Liver (tissue), 7 donors: ENCODE measurements at regions not wholly inside any gene's neighbourhood (a gene's known extent, or its start where the extent isn't known, plus 50 kb on each side); places are given as distances from the start of the nearest gene placed in this dataset.
A peak's percentile ranks its signal among the peaks of the same experiment; 100 is the strongest.
"Not testable (repeated sequence)": the region's sequence is repeated elsewhere in the genome, so short reads cannot be mapped to it uniquely, and the experiment has no call there.

ENCODE experiments used
- DNase-seq: peaks from one replicate; pipeline ENCODE4 v3.0.0-alpha.2; 2017; ENCODE audit warnings: low spot score
- H3K27ac ChIP-seq, 2 donors: one replicate each; pipeline ENCODE4 v1.7.0; 2013; ENCODE audit warnings: inconsistent platforms in 2 of 2, low read length in 2 of 2, control low read depth in 1 of 2, low read depth in 1 of 2, mild to moderate bottlenecking in 1 of 2
- H3K27me3 ChIP-seq, 4 donors: one replicate each; pipeline versions ENCODE4 v1.6.1 to v1.7.0; 2013; ENCODE audit warnings: low read length in 3 of 4, inconsistent platforms in 1 of 4, mild to moderate bottlenecking in 1 of 4, moderate library complexity in 1 of 4; ENCODE audit not compliant: control insufficient read depth in 4 of 4, insufficient read depth in 4 of 4
- H3K36me3 ChIP-seq, 4 donors: one replicate each; pipeline versions ENCODE4 v1.6.1 to v1.7.0; 2013; ENCODE audit warnings: low read length in 3 of 4, mild to moderate bottlenecking in 3 of 4, low read depth in 1 of 4, moderate library complexity in 1 of 4; ENCODE audit not compliant: control insufficient read depth in 4 of 4, insufficient read depth in 3 of 4
- H3K4me1 ChIP-seq, 4 donors: one replicate each; pipeline versions ENCODE4 v1.6.1 to v1.7.0; 2013; ENCODE audit warnings: low read length in 3 of 4, mild to moderate bottlenecking in 3 of 4, moderate library complexity in 1 of 4; ENCODE audit not compliant: control insufficient read depth in 4 of 4, insufficient read depth in 4 of 4
- H3K4me3 ChIP-seq, 3 donors: one replicate each; pipeline versions ENCODE4 v1.6.1 to v1.7.0; 2013; ENCODE audit warnings: low read length in 3 of 3, control low read depth in 1 of 3, low read depth in 1 of 3, mild to moderate bottlenecking in 1 of 3
- H3K9ac ChIP-seq, 2 donors: one replicate each; pipeline ENCODE4 v1.7.0; 2013; ENCODE audit warnings: low read length in 2 of 2, mild to moderate bottlenecking in 2 of 2, moderate library complexity in 2 of 2, control low read depth in 1 of 2, low read depth in 1 of 2
- H3K9me3 ChIP-seq, 4 donors: one replicate each; pipeline versions ENCODE4 v1.6.1 to v1.7.0; 2013; ENCODE audit warnings: low read length in 3 of 4; ENCODE audit not compliant: control insufficient read depth in 4 of 4
- HNF4A ChIP-seq, 2 donors: conservative IDR thresholded peaks; 2 replicates each; pipeline ENCODE4 v1.6.1; 2016; ENCODE audit warnings: antibody characterized with exemption in 2 of 2, mild to moderate bottlenecking in 2 of 2
- NR2F2 ChIP-seq: IDR thresholded peaks from 2 replicates; pipeline ENCODE4 v1.6.1; 2016; ENCODE audit warnings: antibody characterized with exemption
- RXRA ChIP-seq, 2 donors: IDR thresholded peaks; 2 replicates each; pipeline ENCODE4 v1.6.1; 2017 to 2018; ENCODE audit warnings: antibody characterized with exemption in 2 of 2, mild to moderate bottlenecking in 1 of 2
- WGBS: extraction: QIAGEN DNeasy Blood & Tissue Kit; methylation state at CpG from one replicate; pipeline ENCODE4 v1.1.7; 2013; 5-methylcytosine and 5-hydroxymethylcytosine counted together
- donor health status: healthy.
- donor health status: healthy.
- donor health status: healthy.
- donor health status: healthy.

DNA sequence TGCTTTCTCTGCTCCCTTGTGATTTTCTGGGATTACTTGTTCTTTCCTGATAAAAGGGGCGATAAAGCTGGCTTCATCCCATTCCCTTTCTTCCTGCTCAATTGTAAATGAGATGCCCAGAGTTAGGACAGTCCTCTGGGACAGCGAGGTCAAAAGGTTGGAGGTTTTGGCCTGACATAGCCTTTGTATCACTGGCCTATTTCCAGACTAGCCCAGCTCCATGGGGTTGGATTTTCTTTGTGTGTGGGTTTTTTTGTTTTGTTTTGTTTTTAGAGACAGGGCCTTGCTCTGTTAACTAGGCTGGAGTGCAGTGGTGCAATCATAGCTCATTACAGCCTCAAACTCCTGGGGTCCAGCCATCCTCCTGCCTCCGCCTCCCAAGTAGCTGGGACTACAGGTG is 57.8 kb downstream of the NPIPB11 start:
- 59% methylated on average over 3 of the region's 3 CpGs for WGBS
- not testable (repeated sequence) for H3K4me1 ChIP-seq, H3K27me3 ChIP-seq, H3K4me3 ChIP-seq, H3K36me3 ChIP-seq, H3K9ac ChIP-seq, H3K9me3 ChIP-seq, H3K27ac ChIP-seq, DNase-seq
- peak; percentile 34 for TF ChIP-seq NR2F2
- TF ChIP-seq RXRA (IDR thresholded peaks at IDR 0.05), result peak; percentile 37 to 51
- peak in 1 of 2 donors; percentile 7 for TF ChIP-seq HNF4A (conservative IDR thresholded peaks at IDR 0.05)

DNA sequence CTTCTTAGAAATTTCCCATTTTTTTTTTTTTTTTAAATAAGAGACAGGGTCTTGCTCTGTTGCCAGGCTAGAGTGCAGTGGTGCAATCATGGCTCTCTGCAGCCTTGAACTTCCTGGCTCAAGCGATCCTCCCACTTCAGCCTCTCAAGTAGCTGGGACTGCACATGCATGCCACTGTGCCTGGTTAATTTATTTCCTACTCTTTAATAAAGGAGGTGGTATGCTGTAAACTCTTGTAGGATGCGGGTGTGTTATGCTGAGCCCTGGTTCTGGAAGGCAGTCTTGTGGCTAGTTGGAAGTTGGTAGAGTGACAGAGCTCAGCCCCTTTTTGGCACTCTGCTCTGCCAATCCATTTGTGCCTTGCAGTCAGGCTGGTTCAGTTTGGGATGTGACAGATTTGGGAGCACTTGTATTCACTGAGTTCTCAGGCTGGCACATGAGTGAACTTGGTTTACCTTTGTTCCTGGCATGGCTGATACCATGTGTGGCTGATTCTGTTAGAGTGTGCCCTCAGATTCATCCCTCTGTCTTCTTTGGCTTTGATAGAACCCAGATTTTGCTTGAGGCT is 58.3 kb downstream of the NPIPB11 start:
- not testable (repeated sequence) for H3K9me3 ChIP-seq, DNase-seq, H3K36me3 ChIP-seq, H3K27ac ChIP-seq, H3K4me3 ChIP-seq, H3K27me3 ChIP-seq, H3K4me1 ChIP-seq, H3K9ac ChIP-seq
- WGBS, result 96% methylated on average over 1 of the region's 2 CpGs

DNA sequence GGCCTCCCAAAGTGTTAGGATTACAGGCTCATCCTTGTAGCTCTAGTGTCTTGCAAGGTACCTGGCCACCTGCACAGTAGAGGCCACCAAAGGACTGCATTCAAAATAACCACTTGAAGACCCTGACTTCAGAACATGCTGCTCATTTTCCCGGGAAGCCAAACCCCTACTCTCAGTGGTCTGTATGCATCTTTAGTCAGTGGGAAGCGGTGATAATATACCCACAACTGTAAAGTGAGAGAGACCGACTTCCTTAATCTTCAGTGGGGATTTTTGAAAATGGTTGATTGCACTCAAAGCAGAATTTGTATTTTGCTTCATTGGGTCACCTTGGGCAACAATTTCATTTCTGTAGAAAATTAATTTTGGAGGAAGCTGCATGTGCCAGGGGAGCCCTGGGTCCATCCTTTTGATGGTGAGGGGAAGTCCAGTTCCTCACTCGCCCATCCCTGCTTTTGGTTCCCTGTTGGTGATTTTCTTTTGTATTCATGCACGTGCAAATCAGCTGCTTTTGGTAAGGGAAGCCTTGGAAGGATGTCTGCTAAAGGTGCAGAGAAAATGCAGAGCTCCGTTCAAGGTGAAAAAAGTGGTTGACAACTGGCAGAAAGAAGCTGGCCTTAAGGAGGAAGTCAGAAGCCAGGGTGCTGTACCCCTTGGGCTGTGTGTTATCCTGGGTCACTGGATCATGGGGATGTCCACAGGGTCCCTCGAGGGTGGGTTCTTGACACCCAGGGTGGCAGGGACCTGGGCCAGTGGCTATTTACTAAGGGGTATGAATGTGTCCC is 59.5 kb downstream of the NPIPB11 start:
- not testable (repeated sequence) for H3K27ac ChIP-seq, H3K9ac ChIP-seq, H3K27me3 ChIP-seq, H3K36me3 ChIP-seq, H3K4me3 ChIP-seq, H3K9me3 ChIP-seq, DNase-seq, H3K4me1 ChIP-seq
- 88% methylated on average over 7 of the region's 7 CpGs for WGBS

DNA sequence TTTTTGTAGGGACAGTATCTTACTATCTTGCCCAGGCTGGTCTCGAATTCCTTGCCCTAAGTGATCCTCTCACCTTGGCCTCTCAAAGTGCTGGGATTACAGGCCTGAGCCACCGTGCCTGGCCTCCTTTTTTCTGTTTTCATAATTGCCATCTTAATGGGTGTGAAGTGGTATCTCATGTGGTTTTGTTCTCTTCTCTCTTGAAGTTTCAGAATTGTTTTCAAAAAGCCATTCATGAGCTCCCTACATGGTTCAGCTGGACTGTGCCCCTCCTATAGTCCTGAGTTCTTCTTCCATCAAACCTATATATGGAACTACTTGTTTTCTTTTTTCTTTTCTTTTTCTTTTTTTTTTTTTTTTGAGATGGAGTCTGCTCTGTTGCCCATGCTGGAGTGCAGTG is 60.3 kb downstream of the NPIPB11 start:
- H3K36me3 ChIP-seq, DNase-seq, H3K4me1 ChIP-seq, H3K9me3 ChIP-seq, H3K9ac ChIP-seq, H3K27ac ChIP-seq, H3K4me3 ChIP-seq, H3K27me3 ChIP-seq: not testable (repeated sequence)
- WGBS, result 88% methylated on average over 2 of the region's 2 CpGs

DNA sequence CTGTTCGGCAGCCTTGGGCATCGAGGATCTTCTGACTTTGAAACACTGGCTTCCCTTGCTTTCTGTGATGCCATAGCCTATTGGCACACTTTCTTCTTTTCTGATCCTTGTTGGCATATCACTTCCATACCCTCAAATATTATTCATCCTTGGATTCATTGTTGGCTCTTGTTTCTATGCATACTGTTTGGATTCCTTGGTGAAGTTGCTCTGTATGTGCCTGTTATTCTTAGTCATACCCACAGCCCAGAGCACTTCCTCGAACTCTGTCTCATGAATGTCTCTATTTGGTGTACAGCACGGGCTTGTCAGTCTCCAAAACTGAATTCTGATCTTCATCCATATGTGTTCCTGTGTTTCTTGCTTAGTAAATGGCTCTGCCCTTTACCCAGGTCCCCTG is 63.6 kb downstream of the NPIPB11 start:
- 87% methylated on average over 4 of the region's 4 CpGs for WGBS
- not testable (repeated sequence) for H3K27me3 ChIP-seq, H3K4me1 ChIP-seq, DNase-seq, H3K36me3 ChIP-seq, H3K9me3 ChIP-seq, H3K4me3 ChIP-seq, H3K27ac ChIP-seq, H3K9ac ChIP-seq

DNA sequence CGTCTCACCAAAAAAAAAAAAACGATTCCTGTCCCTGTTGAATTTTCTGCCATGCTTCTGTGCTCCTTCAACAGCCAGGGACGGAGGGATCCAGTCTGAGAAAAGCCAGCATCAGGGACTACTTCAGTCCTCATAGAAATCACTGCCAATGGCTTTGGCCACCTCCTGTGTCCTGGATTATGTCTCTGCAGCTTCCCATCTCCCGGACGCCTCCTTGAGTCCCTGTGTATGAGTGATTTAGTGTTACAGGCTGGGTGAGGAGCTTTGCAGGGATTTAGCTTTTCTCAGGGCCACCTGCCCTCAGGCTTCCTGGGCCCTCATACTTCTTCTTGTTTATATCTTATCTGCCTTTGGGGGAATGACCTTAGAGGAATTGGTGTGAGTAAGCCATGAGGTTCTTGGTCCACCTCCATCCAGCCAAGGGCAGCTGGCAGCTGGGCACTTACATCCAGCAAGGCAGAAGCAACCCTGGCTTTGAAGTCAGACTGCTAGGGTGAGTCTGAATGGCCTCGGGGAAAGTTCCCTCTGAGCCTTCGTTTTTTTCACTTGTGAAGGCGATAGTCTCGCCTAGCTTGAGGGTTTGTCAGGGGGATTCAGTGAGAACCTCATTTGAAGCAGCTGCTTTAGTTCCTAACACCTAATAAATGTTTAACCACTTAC is 65.6 kb downstream of the NPIPB11 start:
- H3K36me3 ChIP-seq, H3K9me3 ChIP-seq, H3K27ac ChIP-seq, H3K4me1 ChIP-seq, H3K9ac ChIP-seq, H3K27me3 ChIP-seq, DNase-seq, H3K4me3 ChIP-seq: not testable (repeated sequence)
- WGBS, result 86% methylated on average over 9 of the region's 9 CpGs

DNA sequence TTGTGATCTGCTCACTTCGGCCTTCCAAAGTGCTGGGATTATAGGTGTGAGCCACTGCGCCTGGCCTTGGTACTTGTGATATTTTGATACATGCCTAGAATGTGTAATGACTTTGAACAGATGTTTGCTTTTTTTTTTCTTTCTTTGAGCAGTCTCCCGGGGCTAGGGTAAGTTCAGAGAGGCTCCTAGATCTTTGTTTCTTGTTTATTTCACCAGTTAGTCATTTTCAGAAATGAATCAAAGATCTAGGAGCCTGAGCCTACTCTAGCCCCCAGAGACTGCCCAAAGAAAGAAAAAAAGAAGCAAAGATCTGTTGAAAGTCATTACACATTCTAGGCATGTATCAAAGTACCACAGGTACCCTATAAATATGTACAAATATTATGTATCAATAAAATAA is 66.3 kb downstream of the NPIPB11 start:
- not testable (repeated sequence) for H3K4me1 ChIP-seq, H3K9ac ChIP-seq, H3K27me3 ChIP-seq, H3K27ac ChIP-seq, H3K4me3 ChIP-seq, DNase-seq, H3K36me3 ChIP-seq, H3K9me3 ChIP-seq
- WGBS, result 90% methylated on average over 3 of the region's 3 CpGs
